GM12878 (cell line): ENCODE measurements at regions not wholly inside any gene's neighbourhood (a gene's known extent, or its start where the extent isn't known, plus 50 kb on each side); places are given as distances from the start of the nearest gene placed in this dataset.

Experiments
- ATAC-seq: fragments of 200-7000 bp; cut with Tn5 transposase; 3 replicates; pipeline ENCODE4 v1.9.1; 2020; ENCODE audit warnings: mild to moderate bottlenecking, moderate library complexity
- BruUV-seq: library from RNA; stranded (reverse); fragments of 400-500 nt; replicated peaks from 2 replicates; lab custom pipeline; 2021; lab: Mats Ljungman, UMichigan
- CTCF ChIA-PET: fragments of 300-600 bp; sonication (Branson Sonifier 250); formaldehyde crosslinking; extraction: SDS; loops from one replicate; lab custom pipeline; 2021; ENCODE audit warnings: inconsistent platforms; lab: Yijun Ruan, JAX
- POLR2A ChIA-PET: fragments of 350-600 bp; formaldehyde crosslinking; extraction: SDS; loops from one replicate; lab custom pipeline; 2021; ENCODE audit warnings: inconsistent platforms; lab: Charles Lee
- RAD21 ChIA-PET: fragments of 300-600 bp; sonication (Branson Sonifier 250); formaldehyde crosslinking; loops from one replicate; lab custom pipeline; 2023; ENCODE audit warnings: antibody characterized with exemption; ENCODE audit not compliant: unreplicated experiment; lab: Charles Lee
- SMC1A ChIA-PET: fragments of 300-600 bp; sonication (Branson Sonifier 250); formaldehyde crosslinking; loops from one replicate; lab custom pipeline; 2023; ENCODE audit not compliant: unreplicated experiment, uncharacterized antibody; lab: Charles Lee
- DNase-seq: peaks from one replicate; pipeline ENCODE4 v3.0.0-alpha.2; 2011; ENCODE audit warnings: low read depth, low spot score
- FAIRE-seq: peaks from 3 replicates; lab custom pipeline; 2011; peaks lifted over from hg19 to GRCh38; lab: Jason Lieb, UNC
- H2AFZ ChIP-seq: 2 replicates; pipeline ENCODE4 v1.6.0; 2011; ENCODE audit warnings: low read depth, low read length, control low read depth; ENCODE audit not compliant: control insufficient read depth
- H3K27ac ChIP-seq: 2 replicates; pipeline ENCODE4 v1.5.1; 2011; ENCODE audit warnings: control low read depth; ENCODE audit not compliant: control insufficient read depth, insufficient read depth
- H3K27me3 ChIP-seq, 2 experiments: replicated peaks in 1 of 2; 2 replicates each; pipeline versions ENCODE4 v1.6.0 to v1.6.1; 2011; ENCODE audit warnings: low read length in 1 of 2; ENCODE audit not compliant: control insufficient read depth in 2 of 2, insufficient read depth in 2 of 2
- H3K36me3 ChIP-seq, 2 experiments: 2 replicates each; pipeline ENCODE4 v1.5.1; 2011; ENCODE audit warnings: low read length in 1 of 2; ENCODE audit not compliant: control insufficient read depth in 2 of 2, insufficient read depth in 2 of 2
- H3K4me1 ChIP-seq: 2 replicates; pipeline ENCODE4 v1.6.1; 2011; ENCODE audit warnings: mild to moderate bottlenecking, low read length, moderate library complexity, mixed read lengths; ENCODE audit not compliant: control insufficient read depth, insufficient read depth
- H3K4me2 ChIP-seq: 2 replicates; pipeline ENCODE4 v1.6.0; 2011; ENCODE audit warnings: control low read depth; ENCODE audit not compliant: control insufficient read depth, insufficient read depth
- H3K4me3 ChIP-seq: fragments of 200-600 bp; sonication (generic); 2 replicates; pipeline ENCODE4 v1.5.1; 2016
- H3K79me2 ChIP-seq: 2 replicates; pipeline ENCODE4 v1.6.0; 2011; ENCODE audit warnings: low read length; ENCODE audit not compliant: control insufficient read depth, insufficient read depth
- H3K9ac ChIP-seq: 2 replicates; pipeline ENCODE4 v1.8.0; 2011; ENCODE audit warnings: low read length, control low read depth, mixed read lengths; ENCODE audit not compliant: control insufficient read depth, insufficient read depth
- H3K9me3 ChIP-seq: replicated peaks from 3 replicates; pipeline ENCODE4 v1.5.1; 2011; ENCODE audit warnings: mild to moderate bottlenecking, low read length; ENCODE audit not compliant: control insufficient read depth, insufficient read depth
- H4K20me1 ChIP-seq: 2 replicates; pipeline ENCODE4 v1.6.0; 2011; ENCODE audit not compliant: control insufficient read depth, insufficient read depth
- BACH1 ChIP-seq: fragments of 450-650 bp; IDR thresholded peaks from 2 replicates; pipeline ENCODE4 v1.6.1; 2017; ENCODE audit warnings: mild to moderate bottlenecking, borderline replicate concordance
- CBFB ChIP-seq: IDR thresholded peaks from 2 replicates; pipeline ENCODE4 v1.6.1; 2016; ENCODE audit warnings: antibody characterized with exemption, low read depth
- CHD1 ChIP-seq: IDR thresholded peaks from 2 replicates; pipeline ENCODE4 v1.6.1; 2012; ENCODE audit warnings: low read depth, low read length, improper control_type of control experiment
- HDAC2 ChIP-seq: fragments of 200-600 bp; sonication (generic); IDR thresholded peaks from 2 replicates; pipeline ENCODE4 v1.6.1; 2017
- MYC ChIP-seq: IDR thresholded peaks from 2 replicates; pipeline ENCODE4 v1.6.1; 2011; ENCODE audit warnings: mild to moderate bottlenecking, low read length, moderate library complexity, inconsistent platforms; ENCODE audit not compliant: insufficient read depth, insufficient replicate concordance, insufficient read length, severe bottlenecking
- POLR2AphosphoS5 ChIP-seq: IDR thresholded peaks from 2 replicates; pipeline ENCODE4 v1.6.1; 2011; ENCODE audit warnings: mild to moderate bottlenecking, low read length, inconsistent platforms
- POU2F2 ChIP-seq: IDR thresholded peaks from 3 replicates; pipeline ENCODE4 v1.6.1; 2011; ENCODE audit warnings: low read depth, mild to moderate bottlenecking, low read length, borderline replicate concordance
- SMAD5 ChIP-seq: IDR thresholded peaks from 2 replicates; pipeline ENCODE4 v1.6.1; 2016; ENCODE audit warnings: antibody characterized with exemption, low read depth
- WGBS: methylation state at CpG from one replicate; pipeline ENCODE4 v1.1.6; 2016; ENCODE audit warnings: low lambda C conversion rate; ENCODE audit not compliant: insufficient replicate concordance, insufficient coverage; ENCODE audit errors: missing lambda C conversion rate; 5-methylcytosine and 5-hydroxymethylcytosine counted together
- in situ Hi-C: fragments of 300-500 bp; cut with MboI; formaldehyde crosslinking; loops from 9 replicates; pipeline ENCODE4 v1.14.3; 2018; ENCODE audit warnings: mixed read lengths
- intact Hi-C: fragments of 100-400 bp; cut with micrococcal nuclease; formaldehyde crosslinking; loops from one replicate; pipeline ENCODE4 v1.14.2; 2022; ENCODE audit not compliant: unreplicated experiment
- TF ChIP-seq, protein P1 (sequence below): IDR thresholded peaks from 2 replicates; pipeline ENCODE4 v1.6.1; 2012; ENCODE audit warnings: improper control_type of control experiment, low read depth, low read length; ENCODE audit not compliant: insufficient replicate concordance
- TF ChIP-seq, protein P2 (sequence below): fragments of 450-650 bp; IDR thresholded peaks from 2 replicates; pipeline ENCODE4 v1.6.1; 2018; ENCODE audit warnings: mild to moderate bottlenecking, low read depth, moderate library complexity; ENCODE audit not compliant: partially characterized antibody
- TF ChIP-seq, protein P3 (sequence below): fragments of 450-650 bp; IDR thresholded peaks from 2 replicates; pipeline ENCODE4 v1.6.1; 2017; ENCODE audit warnings: mild to moderate bottlenecking, moderate library complexity

- SMC1A ChIA-PET = no interaction called here
- H3K79me2 ChIP-seq = no peaks in the 10 kb centered on the region
- POLR2A ChIA-PET = no interaction called here
- RAD21 ChIA-PET = no interaction called here
- no peak overlapping the region for H2AFZ ChIP-seq
- no peaks in the 10 kb centered on the region for H3K36me3 ChIP-seq
- DNase-seq (no peak), ATAC-seq (no peak), FAIRE-seq (no peak)
- CTCF ChIA-PET = no interaction called here
- in situ Hi-C loops (no loop called here), intact Hi-C loops (no loop called here)
- H4K20me1 ChIP-seq = no peaks in the 10 kb centered on the region
- H3K4me2 ChIP-seq = no peak overlapping the region
- H3K27ac ChIP-seq = no peak overlapping the region
- no peak for TF ChIP-seq MYC
- no peak for TF ChIP-seq CBFB
- no peak for TF ChIP-seq BACH1
- TF ChIP-seq, protein P1, sequence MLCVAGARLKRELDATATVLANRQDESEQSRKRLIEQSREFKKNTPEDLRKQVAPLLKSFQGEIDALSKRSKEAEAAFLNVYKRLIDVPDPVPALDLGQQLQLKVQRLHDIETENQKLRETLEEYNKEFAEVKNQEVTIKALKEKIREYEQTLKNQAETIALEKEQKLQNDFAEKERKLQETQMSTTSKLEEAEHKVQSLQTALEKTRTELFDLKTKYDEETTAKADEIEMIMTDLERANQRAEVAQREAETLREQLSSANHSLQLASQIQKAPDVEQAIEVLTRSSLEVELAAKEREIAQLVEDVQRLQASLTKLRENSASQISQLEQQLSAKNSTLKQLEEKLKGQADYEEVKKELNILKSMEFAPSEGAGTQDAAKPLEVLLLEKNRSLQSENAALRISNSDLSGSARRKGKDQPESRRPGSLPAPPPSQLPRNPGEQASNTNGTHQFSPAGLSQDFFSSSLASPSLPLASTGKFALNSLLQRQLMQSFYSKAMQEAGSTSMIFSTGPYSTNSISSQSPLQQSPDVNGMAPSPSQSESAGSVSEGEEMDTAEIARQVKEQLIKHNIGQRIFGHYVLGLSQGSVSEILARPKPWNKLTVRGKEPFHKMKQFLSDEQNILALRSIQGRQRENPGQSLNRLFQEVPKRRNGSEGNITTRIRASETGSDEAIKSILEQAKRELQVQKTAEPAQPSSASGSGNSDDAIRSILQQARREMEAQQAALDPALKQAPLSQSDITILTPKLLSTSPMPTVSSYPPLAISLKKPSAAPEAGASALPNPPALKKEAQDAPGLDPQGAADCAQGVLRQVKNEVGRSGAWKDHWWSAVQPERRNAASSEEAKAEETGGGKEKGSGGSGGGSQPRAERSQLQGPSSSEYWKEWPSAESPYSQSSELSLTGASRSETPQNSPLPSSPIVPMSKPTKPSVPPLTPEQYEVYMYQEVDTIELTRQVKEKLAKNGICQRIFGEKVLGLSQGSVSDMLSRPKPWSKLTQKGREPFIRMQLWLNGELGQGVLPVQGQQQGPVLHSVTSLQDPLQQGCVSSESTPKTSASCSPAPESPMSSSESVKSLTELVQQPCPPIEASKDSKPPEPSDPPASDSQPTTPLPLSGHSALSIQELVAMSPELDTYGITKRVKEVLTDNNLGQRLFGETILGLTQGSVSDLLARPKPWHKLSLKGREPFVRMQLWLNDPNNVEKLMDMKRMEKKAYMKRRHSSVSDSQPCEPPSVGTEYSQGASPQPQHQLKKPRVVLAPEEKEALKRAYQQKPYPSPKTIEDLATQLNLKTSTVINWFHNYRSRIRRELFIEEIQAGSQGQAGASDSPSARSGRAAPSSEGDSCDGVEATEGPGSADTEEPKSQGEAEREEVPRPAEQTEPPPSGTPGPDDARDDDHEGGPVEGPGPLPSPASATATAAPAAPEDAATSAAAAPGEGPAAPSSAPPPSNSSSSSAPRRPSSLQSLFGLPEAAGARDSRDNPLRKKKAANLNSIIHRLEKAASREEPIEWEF = no peak
- no peak for TF ChIP-seq HDAC2
- no peak for TF ChIP-seq SMAD5
- TF ChIP-seq CHD1 = no peak
- TF ChIP-seq POLR2AphosphoS5 = no peak
- TF ChIP-seq, protein P2, sequence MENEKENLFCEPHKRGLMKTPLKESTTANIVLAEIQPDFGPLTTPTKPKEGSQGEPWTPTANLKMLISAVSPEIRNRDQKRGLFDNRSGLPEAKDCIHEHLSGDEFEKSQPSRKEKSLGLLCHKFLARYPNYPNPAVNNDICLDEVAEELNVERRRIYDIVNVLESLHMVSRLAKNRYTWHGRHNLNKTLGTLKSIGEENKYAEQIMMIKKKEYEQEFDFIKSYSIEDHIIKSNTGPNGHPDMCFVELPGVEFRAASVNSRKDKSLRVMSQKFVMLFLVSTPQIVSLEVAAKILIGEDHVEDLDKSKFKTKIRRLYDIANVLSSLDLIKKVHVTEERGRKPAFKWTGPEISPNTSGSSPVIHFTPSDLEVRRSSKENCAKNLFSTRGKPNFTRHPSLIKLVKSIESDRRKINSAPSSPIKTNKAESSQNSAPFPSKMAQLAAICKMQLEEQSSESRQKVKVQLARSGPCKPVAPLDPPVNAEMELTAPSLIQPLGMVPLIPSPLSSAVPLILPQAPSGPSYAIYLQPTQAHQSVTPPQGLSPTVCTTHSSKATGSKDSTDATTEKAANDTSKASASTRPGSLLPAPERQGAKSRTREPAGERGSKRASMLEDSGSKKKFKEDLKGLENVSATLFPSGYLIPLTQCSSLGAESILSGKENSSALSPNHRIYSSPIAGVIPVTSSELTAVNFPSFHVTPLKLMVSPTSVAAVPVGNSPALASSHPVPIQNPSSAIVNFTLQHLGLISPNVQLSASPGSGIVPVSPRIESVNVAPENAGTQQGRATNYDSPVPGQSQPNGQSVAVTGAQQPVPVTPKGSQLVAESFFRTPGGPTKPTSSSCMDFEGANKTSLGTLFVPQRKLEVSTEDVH = no peak
- no peak for TF ChIP-seq POU2F2
- TF ChIP-seq, protein P3, sequence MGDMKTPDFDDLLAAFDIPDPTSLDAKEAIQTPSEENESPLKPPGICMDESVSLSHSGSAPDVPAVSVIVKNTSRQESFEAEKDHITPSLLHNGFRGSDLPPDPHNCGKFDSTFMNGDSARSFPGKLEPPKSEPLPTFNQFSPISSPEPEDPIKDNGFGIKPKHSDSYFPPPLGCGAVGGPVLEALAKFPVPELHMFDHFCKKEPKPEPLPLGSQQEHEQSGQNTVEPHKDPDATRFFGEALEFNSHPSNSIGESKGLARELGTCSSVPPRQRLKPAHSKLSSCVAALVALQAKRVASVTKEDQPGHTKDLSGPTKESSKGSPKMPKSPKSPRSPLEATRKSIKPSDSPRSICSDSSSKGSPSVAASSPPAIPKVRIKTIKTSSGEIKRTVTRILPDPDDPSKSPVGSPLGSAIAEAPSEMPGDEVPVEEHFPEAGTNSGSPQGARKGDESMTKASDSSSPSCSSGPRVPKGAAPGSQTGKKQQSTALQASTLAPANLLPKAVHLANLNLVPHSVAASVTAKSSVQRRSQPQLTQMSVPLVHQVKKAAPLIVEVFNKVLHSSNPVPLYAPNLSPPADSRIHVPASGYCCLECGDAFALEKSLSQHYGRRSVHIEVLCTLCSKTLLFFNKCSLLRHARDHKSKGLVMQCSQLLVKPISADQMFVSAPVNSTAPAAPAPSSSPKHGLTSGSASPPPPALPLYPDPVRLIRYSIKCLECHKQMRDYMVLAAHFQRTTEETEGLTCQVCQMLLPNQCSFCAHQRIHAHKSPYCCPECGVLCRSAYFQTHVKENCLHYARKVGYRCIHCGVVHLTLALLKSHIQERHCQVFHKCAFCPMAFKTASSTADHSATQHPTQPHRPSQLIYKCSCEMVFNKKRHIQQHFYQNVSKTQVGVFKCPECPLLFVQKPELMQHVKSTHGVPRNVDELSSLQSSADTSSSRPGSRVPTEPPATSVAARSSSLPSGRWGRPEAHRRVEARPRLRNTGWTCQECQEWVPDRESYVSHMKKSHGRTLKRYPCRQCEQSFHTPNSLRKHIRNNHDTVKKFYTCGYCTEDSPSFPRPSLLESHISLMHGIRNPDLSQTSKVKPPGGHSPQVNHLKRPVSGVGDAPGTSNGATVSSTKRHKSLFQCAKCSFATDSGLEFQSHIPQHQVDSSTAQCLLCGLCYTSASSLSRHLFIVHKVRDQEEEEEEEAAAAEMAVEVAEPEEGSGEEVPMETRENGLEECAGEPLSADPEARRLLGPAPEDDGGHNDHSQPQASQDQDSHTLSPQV = no peak
- no peak overlapping the region for H3K4me3 ChIP-seq
- no peak overlapping the region for H3K9ac ChIP-seq
- H3K9me3 ChIP-seq = no peaks in the 10 kb centered on the region; the same call in 2 of the 3 replicates
- 47% methylated on average over 29 of the region's 31 CpGs for WGBS
- no peaks in the 10 kb centered on the region for H3K4me1 ChIP-seq
- BruUV-seq = no TSS peak
- H3K27me3 ChIP-seq = no peaks in the 10 kb centered on the region
Measured at GRCh38 chr22:48740731-48741405, 1086.8 kb downstream of the BRD1 start.
